ENCODE measurements at regions not wholly inside any gene's neighbourhood (a gene's known extent, or its start where the extent isn't known, plus 50 kb on each side); places are given as distances from the start of the nearest gene placed in this dataset.

GRCh38 chrX:5748586-5749150, 480.0 kb downstream of the NLGN4X start:
- Histone ChIP-seq H3K36me3 (ENCODE audit: control insufficient read depth, insufficient read depth, low read length) (no peaks in the 10 kb centered on the region), H3K27me3 (ENCODE audit: control insufficient read depth, insufficient read depth, low read length, poor library complexity, severe bottlenecking) (no peaks in the 10 kb centered on the region), H3K9ac (ENCODE audit: extremely low read depth, low read length, poor library complexity, severe bottlenecking) (no peak overlapping the region), H3K27ac (ENCODE audit: low read depth, low read length) (no peak overlapping the region), H3K4me1 (ENCODE audit: control insufficient read depth, insufficient read depth, low read length) (no peaks in the 10 kb centered on the region), H3K4me3 (ENCODE audit: low read length) (no peak overlapping the region), H3K9me3 (ENCODE audit: control insufficient read depth, low read length) (no peaks in the 10 kb centered on the region)
- 93 to 94% methylated on average over 6 to 8 of the region's 9 CpGs for WGBS, 2 experiments (ENCODE audit: insufficient coverage in 1 of 2, insufficient read length in 1 of 2)
- Mint-ChIP-seq H3K4me3 (no peak overlapping the region), H3K27me3 (ENCODE audit: insufficient read depth) (peaks cover 12% of the 10 kb centered on the region), H3K27ac (no peak overlapping the region), H3K4me1 (no peaks in the 10 kb centered on the region), H3K9me3 (peaks cover 2% of the 10 kb centered on the region), H3K36me3 (ENCODE audit: low read depth) (no peaks in the 10 kb centered on the region)
- no peak for TF ChIP-seq CTCF (conservative IDR thresholded peaks at IDR 0.05)
- DNase-seq: no peak

- Mint-ChIP-seq H3K9me3 (peaks cover 1% of the 10 kb centered on the region), H3K27me3 (ENCODE audit: insufficient read depth) (peaks cover 12% of the 10 kb centered on the region), H3K4me1 (no peaks in the 10 kb centered on the region), H3K4me3 (no peak overlapping the region), H3K27ac (no peak overlapping the region), H3K36me3 (ENCODE audit: low read depth) (no peaks in the 10 kb centered on the region)
- no peaks in the 10 kb centered on the region for H3K9me3 ChIP-seq (ENCODE audit: control insufficient read depth, low read length)
- no peak for TF ChIP-seq CTCF (conservative IDR thresholded peaks at IDR 0.05)
- H3K27me3 ChIP-seq (ENCODE audit: control insufficient read depth, insufficient read depth, low read length, poor library complexity, severe bottlenecking): no peaks in the 10 kb centered on the region
- no peak overlapping the region for H3K9ac ChIP-seq (ENCODE audit: extremely low read depth, low read length, poor library complexity, severe bottlenecking)
- H3K4me1 ChIP-seq (ENCODE audit: control insufficient read depth, insufficient read depth, low read length): no peaks in the 10 kb centered on the region
- DNase-seq: no peak
- H3K36me3 ChIP-seq (ENCODE audit: control insufficient read depth, insufficient read depth, low read length): no peaks in the 10 kb centered on the region
- H3K4me3 ChIP-seq (ENCODE audit: low read length): no peak overlapping the region
- WGBS, 2 experiments (ENCODE audit: insufficient coverage in 1 of 2, insufficient read length in 1 of 2): 97% methylated on average over 4 of the region's 4 CpGs; no CpG with 5 or more reads in 1 of the 2 experiments
- H3K27ac ChIP-seq (ENCODE audit: low read depth, low read length): no peak overlapping the region
Measured at GRCh38 chrX:5746231-5746630, 482.4 kb downstream of the NLGN4X start.

- no peak for TF ChIP-seq CTCF (conservative IDR thresholded peaks at IDR 0.05)
- WGBS, 2 experiments (ENCODE audit: insufficient coverage in 1 of 2, insufficient read length in 1 of 2): 100% methylated on average over 2 of the region's 3 CpGs; no CpG with 5 or more reads in 1 of the 2 experiments
- H3K27ac Mint-ChIP-seq: no peak overlapping the region
- H3K9ac ChIP-seq (ENCODE audit: extremely low read depth, low read length, poor library complexity, severe bottlenecking): no peak overlapping the region
- H3K4me1 ChIP-seq (ENCODE audit: control insufficient read depth, insufficient read depth, low read length): no peaks in the 10 kb centered on the region
- no peak overlapping the region for H3K27ac ChIP-seq (ENCODE audit: low read depth, low read length)
- H3K4me3 Mint-ChIP-seq: no peak overlapping the region
- no peak overlapping the region for H3K4me3 ChIP-seq (ENCODE audit: low read length)
- no peaks in the 10 kb centered on the region for H3K27me3 ChIP-seq (ENCODE audit: control insufficient read depth, insufficient read depth, low read length, poor library complexity, severe bottlenecking)
- peaks cover 14% of the 10 kb centered on the region for H3K9me3 Mint-ChIP-seq
- H3K4me1 Mint-ChIP-seq: no peaks in the 10 kb centered on the region
- H3K36me3 Mint-ChIP-seq (ENCODE audit: low read depth): no peaks in the 10 kb centered on the region
- peaks cover 5% of the 10 kb centered on the region for H3K9me3 ChIP-seq (ENCODE audit: control insufficient read depth, low read length)
- no peaks in the 10 kb centered on the region for H3K36me3 ChIP-seq (ENCODE audit: control insufficient read depth, insufficient read depth, low read length)
- DNase-seq: no peak
- H3K27me3 Mint-ChIP-seq (ENCODE audit: insufficient read depth): no peaks in the 10 kb centered on the region
Measured at GRCh38 chrX:5733501-5733900, 495.2 kb downstream of the NLGN4X start.
